OCI-LY3 (cell line): ENCODE measurements at regions not wholly inside any gene's neighbourhood (a gene's known extent, or its start where the extent isn't known, plus 50 kb on each side); places are given as distances from the start of the nearest gene placed in this dataset.

Experiments used
- CTCF ChIP-seq: fragments of 200-600, 300-600 bp; sonication (generic); IDR thresholded peaks from 2 replicates; pipeline ENCODE4 v1.5.1; 2014; ENCODE audit warnings: antibody characterized with exemption, low read length, low read depth
- EZH2phosphoT487 ChIP-seq: fragments of 200-600 bp; shearing (Covaris generic); IDR thresholded peaks from 2 replicates; pipeline ENCODE4 v1.6.1; 2018; ENCODE audit warnings: antibody characterized with exemption, mixed run types, low read depth

- TF ChIP-seq CTCF (no peak), EZH2phosphoT487 (no peak)
These were observed 74.9 kb upstream of the TMPRSS15 start for GRCh38 chr21:18478513-18478912.
